ENCODE measurements at regions not wholly inside any gene's neighbourhood (a gene's known extent, or its start where the extent isn't known, plus 50 kb on each side); places are given as distances from the start of the nearest gene placed in this dataset.

GRCh38 chr12:60832290-60832689 is 1236.5 kb downstream of the SLC16A7 start:
- TF ChIP-seq POLR2AphosphoS5 (IDR thresholded peaks at IDR 0.05) (no peak), CTCF (IDR thresholded peaks at IDR 0.05) (no peak)

Measured in prostate gland (tissue), 2 donors.